PFSK-1 (cell line): ENCODE measurements at regions not wholly inside any gene's neighbourhood (a gene's known extent, or its start where the extent isn't known, plus 50 kb on each side); places are given as distances from the start of the nearest gene placed in this dataset.

Experiments used
- POLR2AphosphoS5 ChIP-seq: IDR thresholded peaks from 2 replicates; pipeline ENCODE4 v1.6.1; 2012; ENCODE audit warnings: low read depth, mild to moderate bottlenecking, control low read depth, low read length, moderate library complexity
- SIN3A ChIP-seq: IDR thresholded peaks from 2 replicates; pipeline ENCODE4 v1.6.1; 2012; ENCODE audit warnings: mild to moderate bottlenecking, low read length, moderate library complexity, borderline replicate concordance; ENCODE audit not compliant: insufficient read depth

GRCh38 chr2:67760995-67761394 is 301.8 kb downstream of the C1D start:
- TF ChIP-seq POLR2AphosphoS5, result no peak
- TF ChIP-seq SIN3A, result no peak
